Activated CD4-positive, alpha-beta T cell treated with anti-CD3 and anti-CD28 coated beads, Interleukin-2, amount 50 U/mL, for 1 hour (primary cell): ENCODE measurements at regions not wholly inside any gene's neighbourhood (a gene's known extent, or its start where the extent isn't known, plus 50 kb on each side); places are given as distances from the start of the nearest gene placed in this dataset.
A peak's percentile ranks its signal among the peaks of the same experiment; 100 is the strongest.

Source experiments
- DNase-seq: peaks from one replicate; pipeline ENCODE4 v3.0.0-alpha.2; 2020

DNA sequence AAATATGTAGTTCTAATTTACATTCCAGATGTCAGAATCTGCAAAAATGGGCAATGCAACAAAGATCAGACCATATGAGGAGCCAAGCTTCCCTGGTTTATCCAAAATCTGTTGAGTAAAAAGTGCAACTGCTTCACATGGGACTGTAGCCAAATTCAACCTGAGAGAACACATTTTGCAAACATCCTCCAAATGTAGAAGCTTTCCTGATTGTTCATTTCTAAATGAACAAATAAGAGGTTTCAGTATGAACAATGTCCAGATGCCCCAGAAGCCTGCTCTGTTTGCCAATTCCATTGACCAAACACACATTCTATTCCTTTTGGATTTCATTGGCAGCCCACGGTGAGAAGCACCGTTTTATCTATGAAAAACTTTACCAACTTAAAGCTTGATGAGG lies 117.9 kb upstream of the OSR1 start:
- no peak for DNase-seq

DNA sequence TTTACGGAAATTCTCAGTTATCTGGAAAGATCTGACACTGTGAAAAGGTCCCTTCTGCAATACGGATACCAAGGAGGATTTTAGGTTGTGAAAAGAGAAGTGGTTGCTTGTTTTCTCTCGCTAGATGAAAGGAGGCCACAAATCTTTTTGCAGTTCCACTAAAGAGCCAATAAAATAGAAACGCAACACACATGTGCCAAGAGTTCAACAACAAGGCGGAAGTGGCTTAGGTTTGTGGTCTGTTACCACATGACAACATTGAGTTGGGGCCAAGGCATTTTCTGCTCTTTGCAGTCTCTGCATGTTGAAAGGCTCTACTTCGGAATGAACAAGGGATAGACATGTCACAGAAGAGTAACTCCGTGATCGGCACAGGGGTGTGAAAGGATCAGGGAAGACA lies 115.7 kb upstream of the OSR1 start:
- DNase-seq = peak; percentile 13

DNA sequence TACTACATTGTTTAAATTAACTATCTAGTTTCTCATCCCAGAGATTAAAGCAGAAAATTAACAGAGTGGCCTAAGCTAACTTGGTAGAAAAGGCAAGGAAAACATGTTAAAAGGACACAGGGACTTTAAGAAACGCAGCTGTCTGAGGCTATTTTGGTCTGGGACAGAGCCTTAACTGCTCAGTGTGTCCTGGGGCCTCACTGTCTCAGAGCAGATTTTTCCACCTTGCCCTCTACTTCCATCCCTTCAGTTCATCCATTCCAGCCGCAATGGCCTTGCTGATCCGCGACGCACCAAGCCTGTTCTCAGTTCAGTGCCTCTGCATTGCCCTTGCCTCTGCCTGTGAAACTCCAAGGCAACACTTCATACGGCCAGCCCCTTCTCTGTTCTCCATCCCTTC lies 114.9 kb upstream of the OSR1 start:
- no peak for DNase-seq

DNA sequence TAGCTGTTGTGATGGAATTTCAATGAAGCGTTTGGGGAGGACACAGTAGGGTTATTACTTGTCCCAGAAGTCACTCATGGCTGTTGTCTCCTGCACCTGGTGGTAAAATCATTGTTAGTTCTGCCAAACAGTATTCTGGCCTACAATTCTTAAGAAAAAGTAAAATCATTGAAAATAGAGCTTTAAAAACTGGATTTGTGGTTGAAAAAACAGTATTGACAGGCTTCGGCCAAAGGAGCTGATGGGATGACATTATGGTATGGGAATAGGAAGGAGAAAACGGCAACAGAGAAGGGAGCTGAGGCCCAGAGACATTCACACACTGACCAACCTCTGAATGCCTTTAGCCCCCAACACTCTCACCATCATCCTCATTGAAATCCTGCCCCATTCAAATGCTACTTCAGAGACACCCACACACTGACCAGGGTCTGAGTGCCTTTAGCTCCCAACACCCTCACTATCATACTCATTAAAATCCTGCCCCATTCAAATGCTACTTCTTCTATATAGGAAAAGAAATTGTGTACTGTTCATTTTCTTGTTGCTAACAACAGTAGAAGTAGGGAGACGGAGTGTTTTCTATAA lies 114.1 kb upstream of the OSR1 start:
- no peak for DNase-seq

DNA sequence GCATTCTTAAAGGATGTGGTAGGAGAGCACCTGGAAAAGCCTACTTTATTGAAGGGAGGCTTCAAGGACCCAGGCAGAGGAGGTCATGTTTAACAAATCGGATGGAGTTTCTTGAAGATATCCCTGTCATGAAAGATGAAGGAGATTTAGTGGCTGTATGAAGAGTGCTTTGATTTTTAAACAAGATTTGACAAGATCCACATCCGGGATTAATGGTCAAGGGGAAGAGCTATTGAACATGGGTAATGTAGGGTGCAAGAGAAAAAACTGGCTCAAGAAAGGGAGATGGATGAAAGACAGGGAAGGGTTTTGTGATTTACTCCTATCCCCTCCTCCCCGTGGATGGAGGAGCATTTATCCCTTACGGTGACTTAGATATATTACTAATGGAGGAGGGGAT lies 113.1 kb upstream of the OSR1 start:
- DNase-seq = no peak

DNA sequence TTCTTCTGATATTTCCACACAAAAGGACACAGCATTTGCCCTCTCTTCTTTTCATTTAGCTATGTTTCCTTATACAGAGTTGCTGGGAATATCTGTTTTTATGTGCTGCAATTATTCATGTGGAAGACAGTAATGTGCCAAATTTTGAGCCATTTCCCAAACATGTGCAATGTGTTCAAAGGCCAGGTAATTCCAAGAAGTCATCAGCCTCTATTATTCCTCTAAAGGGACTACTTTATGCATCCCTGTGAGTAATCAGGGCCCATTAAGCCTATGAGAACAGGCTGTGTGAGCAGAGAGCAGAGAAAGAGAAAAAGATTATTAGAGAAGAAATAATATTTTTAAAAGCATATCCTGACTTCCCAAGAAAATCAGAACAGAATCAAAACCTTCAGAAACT lies 107.6 kb upstream of the OSR1 start:
- DNase-seq = no peak

DNA sequence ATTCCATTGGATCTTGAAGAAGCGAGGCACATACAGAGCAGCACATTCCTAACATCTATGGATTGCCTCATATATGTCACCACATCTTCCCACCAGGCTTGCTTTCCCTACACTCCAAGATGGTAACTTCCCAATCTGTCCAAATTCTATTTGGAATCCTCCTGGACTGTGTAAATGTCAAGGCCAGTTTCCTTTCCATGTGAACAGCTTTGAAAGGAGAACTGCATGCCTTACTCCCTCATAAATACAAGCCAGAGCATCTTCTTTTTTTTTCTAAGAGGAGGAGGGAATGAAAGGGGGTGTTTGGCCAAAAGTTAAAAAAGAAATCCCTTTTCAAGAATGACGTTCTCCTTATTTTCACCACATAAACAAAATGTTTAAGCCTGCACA lies 103.8 kb upstream of the OSR1 start:
- DNase-seq = no peak

DNA sequence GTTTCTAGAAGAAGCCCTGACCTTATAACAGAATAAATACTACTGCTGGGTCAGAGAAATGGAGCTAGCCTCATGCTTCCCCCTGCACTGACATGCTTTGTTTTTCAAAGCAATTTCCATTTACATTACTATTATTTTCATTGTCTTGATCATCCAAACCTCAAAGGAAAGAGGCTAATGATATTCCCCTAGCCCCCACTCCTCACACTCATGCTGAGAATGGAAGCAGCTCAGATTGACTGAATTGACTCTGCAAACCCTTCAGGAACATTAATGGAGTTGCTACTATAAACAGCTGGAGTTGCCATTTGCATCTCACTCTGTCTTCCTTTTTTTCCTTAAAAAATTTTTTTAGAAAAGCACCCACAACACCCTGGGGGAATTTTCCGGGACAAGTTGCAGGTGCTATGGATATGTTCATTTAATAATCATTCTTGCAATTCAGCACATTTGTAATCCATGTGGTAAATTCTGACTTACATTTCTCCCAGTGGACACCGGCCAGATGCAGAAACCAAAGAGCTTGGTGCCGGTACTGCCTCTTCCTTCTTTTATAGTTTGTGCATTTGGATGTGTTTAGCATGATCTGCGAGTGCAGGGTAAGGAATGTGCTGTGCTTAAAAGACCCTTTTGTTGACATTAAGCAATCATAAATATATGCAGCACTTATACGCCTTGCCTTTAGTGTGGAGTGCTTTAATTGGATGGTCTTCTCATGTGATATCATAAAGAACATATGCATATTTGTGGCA lies 103.3 kb upstream of the OSR1 start:
- DNase-seq = no peak

DNA sequence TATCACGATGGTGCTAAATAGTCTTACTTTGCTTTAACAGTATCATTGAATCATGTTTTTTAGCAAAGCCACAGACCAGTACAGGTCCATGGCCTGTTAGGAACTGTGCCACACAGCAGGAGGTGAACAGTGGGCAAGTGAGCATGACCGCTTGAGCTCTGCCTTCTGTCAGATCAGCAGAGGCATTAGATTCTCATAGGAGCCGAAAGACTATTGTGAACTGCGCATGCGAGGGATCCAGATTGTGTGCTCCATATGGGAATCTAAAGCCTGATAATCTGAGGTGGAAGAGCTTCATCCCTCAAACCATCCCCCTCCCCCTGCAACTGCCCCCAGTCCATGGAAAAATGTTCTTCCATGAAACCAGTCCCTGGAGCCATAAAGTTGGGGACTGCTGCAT lies 102.3 kb upstream of the OSR1 start:
- DNase-seq = no peak

DNA sequence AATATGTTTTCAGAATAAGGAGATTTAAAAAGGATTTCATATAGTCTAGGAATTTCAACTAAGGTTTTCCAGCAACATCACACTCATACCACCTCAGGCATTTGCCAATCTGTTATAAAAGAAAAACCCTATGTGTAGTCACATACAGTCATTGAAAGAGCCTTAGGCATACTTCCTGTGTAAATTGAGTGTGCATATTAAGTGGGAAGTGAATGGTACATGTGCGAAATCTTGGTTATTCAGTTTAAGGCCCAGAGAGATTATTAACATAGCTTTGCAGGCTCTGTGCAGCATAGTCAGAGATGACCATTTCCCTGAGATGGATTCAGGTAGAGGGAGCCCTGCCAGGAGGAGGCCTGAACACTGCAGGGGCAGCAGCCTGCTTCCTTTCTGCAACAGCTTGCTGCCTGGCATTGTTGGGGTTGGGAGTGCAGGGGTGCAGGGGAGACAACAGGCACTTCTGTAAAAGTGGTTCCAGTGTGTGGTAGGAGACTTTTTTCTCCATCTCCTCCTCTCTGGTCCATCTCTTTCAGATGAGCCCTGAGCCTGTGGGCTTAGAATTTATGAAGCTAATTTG lies 100.1 kb upstream of the OSR1 start:
- DNase-seq = no peak

DNA sequence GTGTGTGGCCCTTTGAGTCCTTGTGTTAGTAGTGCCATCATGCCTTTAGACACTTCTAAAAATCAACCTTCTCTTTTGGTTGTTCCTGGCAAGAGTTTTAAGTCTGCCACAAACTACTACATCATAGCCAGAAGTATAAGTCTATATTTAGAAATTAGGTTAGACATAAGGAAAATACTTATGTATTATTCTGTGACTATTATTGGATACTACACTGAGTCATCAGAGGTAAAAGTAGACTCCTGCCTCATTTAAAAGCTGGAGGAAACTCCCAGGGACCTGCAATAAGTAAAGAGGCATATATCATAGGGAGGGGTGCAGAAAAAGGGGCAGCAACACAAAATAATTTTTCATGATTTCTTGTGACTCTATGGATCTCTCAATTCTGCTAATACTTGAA lies 99.4 kb upstream of the OSR1 start:
- no peak for DNase-seq

DNA sequence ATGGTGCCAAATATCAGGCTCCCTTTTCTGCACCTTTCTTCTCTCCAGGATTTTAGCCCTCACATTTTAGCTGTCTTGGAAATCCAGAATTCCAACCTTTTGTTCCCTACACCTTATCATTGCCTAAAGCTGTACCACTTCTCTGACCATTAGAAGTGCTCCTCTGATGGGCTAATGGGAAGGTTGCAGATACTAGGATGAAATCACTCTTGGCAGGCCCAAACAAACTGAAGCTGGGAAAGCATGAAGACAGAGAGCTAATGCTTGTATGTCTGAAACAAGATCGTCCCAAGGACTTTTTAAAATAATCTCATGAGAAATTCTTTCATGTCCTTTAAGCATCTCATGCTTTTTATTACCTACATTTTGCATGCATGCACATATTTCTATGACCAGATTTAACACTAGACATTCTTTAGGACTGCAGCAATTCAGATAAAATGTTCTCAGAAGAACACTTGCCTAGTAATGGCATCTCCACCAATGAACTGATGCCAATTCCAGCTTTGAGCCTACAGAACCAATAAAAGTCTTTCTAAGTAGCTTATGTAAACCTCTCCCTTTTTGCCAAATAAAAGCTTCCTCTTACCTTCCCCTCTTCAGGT lies 98.4 kb upstream of the OSR1 start:
- no peak for DNase-seq

DNA sequence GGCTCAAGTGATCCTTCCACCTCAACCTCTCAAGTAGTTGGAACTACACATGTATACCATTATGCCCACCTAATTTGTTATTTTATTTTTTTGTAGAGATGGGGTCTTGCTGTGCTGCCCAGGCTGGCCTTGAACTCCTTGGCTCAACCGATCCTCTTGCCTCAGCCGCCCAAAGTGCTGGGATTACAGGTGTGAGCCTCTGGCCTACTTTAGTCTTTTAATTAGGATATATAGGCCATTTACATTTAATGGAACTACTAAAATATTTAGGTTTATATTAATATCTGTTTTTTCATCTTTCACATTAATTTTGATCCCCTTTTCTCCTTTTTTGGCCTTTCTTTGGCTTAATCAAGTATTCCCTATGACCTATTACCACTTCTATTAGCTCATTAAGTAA lies 95.7 kb upstream of the OSR1 start:
- DNase-seq = no peak

DNA sequence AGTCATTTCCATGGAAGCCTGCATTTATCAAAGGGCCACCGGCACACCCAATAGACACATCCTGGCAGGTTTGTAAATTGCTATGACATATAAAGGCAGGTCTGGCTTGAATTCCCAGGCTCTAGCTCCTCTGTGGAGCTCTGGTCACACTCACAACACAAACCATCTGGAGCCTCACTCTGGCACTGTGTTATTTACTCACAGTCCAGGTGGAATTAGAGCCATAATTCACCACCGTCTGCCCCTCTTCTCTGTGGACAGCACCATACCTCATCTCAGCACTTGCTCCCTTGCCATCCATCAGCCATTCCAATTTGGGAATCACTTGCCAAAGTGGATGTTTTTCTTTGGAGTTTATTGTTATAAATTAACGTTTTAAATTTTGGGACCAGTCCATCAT lies 84.3 kb upstream of the OSR1 start:
- DNase-seq = no peak

DNA sequence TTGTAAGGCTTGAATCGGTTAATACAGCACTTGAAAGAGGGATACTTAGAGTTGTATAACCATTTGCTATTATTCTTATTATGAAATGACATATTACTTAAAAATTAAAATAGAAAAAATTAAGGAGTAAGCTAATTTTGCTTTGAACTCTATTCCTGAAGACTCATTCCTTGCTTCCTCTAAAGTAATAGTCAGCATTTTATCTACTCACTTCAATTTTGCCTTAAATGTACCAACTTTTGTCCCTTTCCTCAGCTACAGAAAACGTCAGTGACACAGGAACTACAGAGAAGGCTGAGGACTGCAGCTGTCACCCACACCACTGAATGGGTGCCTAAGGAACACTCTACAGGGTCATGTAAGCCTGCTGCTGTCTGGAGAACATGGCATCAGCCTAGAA lies 80.7 kb upstream of the OSR1 start:
- no peak for DNase-seq

DNA sequence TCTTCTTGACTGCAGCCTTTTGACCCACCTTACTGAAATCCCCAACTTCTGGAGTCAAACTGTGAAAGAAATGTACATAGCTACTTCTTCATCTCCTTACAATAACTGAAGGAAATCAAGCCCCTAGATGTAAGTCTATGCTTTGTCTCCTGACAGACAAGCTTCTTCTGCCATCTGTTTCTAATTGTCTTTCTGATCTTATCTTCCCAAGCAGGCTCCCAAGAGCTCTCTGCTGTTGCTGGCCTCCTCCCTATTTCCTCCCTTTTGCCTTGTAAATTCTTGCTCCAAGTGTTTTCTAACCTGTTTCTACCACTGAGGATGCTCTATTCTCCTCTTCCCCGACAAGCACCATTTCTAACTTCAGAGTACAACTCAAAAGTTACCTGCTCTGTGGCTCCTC lies 77.4 kb upstream of the OSR1 start:
- no peak for DNase-seq

DNA sequence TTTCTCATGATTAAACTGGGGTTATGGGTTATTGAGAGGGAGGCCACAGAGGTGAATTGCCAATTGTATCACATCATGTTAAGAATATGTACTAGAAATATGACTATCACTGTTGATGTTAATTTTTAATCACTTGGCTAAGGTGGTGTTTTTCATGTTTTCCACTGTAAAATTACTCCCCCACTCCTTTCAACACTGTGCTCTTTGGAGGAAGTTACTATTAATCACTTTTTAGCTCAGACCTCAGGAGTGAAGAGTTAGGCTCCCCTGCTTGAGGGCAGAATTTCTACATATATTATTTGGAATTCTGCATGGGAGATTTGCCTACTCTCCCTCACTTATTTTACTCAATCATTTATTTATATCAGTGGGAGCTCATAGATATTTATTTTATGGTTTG lies 76.0 kb upstream of the OSR1 start:
- DNase-seq = no peak

DNA sequence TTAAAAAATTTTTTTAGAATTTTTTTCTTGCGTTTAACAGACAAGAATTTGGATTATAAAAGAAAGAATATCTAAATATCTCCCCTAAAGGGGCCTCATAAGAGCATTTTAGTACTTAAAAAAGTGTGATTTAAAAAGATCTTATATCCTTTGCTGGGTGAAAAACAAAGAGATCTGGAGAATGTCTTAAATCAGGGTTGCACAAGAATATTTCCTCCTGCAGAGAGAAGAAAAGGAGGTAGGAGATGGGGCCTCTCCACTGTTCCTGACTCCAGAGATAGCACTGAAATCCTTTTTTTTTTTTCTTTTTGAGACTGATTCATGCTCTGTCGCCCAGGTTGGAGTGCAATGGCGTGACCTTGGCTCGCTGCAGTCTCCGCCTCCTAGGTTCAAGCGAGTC lies 68.5 kb upstream of the OSR1 start:
- no peak for DNase-seq

DNA sequence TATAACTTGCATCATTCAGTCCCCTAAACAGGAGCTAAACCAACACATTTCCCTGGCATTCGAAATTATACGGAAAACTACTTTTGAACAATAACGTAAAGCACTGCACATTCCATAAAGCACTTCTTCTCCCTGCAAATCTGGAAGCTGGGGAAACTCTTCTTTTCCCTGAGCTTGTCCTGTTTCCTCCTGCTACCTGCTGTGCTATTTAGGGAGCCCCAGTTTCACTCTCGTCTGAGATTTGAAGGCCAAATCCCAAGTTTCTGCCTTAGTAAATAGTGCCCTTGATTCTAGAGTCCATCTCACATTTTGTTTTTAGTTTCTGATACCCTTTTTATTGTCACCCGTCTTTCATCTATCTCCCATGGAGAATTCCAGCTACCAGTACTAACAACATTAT lies 67.7 kb upstream of the OSR1 start:
- DNase-seq = no peak

DNA sequence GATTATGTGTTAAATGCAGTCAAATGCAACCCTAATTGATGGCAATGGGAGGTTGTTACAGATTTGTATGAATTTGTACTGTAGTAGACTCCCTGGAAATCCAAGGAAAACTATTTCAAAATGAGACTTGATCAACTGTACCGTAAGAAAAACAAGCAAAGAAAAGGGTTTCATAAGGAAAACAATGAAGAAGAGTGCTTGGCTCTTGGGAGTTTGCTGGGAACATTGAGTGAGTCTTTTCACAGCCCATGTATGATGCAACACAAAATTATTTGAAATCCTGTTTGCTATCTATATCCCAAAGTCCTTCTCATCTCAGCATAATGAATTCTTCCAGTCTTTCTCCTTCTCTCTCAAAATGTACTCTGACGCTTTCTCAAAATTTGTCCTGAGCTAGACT lies 67.0 kb upstream of the OSR1 start:
- no peak for DNase-seq

DNA sequence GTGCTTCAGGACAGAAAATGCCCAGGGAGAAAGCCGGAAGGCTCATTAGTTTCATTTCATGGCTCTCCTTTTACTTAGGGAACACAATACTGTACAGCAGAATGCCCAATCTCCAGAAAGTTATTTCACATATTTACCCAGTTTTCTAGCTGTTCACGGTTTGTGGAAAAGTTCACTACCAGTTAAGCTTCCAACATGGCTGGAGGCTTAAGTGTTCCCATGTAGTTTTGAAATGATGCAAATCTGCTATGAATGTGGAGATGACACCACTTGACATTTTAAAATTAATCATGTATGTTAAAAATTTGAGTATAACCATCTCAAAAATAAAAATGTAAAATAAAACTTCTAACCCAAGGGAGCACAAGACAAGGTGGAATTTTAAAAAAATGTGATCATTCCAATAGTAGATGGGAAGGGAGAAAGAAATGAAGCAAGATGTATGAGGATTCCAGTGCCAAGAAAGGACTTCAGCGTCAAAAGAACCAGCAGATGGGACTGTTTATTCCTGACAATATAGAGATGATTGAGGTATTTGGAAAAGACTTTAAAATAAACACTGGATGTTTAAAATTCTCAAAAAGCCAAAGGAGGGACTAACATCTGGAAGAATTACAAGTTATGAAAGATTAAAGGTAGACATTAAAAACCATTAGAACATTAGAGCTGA lies 60.9 kb upstream of the OSR1 start:
- no peak for DNase-seq

DNA sequence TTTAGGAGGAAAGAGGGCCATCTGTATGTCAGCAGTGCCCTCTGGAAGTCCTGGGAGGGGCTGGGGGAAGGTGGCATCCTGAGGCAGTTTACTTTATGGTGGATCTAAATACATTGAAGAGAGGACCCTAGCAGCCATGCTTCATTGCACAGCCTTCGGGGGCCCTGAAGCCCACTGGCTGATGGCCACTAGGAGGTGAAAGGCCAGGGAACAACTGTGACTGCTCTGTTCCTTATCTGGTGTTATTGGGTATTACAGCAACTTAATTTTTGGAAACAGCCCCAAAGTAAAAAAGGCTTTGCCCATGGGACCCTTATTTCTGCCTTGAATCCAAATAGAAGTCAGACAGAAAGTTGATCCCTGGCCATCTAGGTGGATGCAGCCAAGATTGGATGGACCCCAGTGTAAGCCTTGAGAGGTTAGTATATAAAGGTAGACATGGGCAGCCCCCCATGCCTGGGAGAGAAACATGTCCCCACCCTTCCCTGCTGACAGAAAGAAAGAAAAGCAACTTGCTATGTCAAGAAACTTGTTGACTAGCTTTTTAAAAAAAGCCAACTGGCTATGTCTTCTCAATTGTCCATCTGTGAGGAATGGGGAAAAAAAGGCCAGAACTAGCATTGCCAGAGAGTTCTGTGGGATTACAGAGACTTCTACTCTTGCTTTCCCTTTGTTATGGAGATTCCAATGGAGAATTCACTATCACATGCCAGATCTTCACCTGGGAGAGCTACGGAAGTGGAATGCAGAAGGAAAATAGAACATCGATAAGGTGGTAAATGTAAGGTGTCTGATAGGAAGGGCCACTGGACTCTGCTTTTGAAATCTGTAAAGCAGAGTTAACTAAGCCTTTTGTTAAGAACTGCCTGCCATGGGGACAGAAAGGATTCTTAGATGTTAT lies 58.6 kb upstream of the OSR1 start:
- no peak for DNase-seq

DNA sequence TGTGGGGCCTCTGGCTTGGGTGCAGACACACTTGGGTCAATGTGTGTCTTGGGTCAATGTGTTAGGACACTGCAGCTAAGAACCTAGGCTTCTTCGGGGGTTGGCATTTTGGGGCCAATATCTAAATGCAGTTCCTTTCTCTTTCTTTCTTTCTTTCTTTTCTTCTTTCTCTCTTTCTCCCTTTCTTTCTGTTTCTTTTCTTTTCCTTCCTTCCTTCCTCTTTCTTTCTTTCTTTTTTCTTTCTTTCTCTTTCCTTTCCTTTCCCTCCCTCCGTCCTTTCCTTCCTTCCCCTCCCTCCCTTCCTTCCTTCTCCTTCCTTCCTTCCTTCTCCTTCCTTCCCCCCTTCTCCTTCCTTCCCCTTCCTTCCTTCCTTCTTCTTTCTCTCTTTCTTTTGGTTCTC lies 57.7 kb upstream of the OSR1 start:
- DNase-seq = no peak
